HUES48 (cell line): ENCODE measurements at regions not wholly inside any gene's neighbourhood (a gene's known extent, or its start where the extent isn't known, plus 50 kb on each side); places are given as distances from the start of the nearest gene placed in this dataset.
"Not testable (repeated sequence)": the region's sequence is repeated elsewhere in the genome, so short reads cannot be mapped to it uniquely, and the experiment has no call there.

Experiments
- H3K27ac ChIP-seq: one replicate; pipeline ENCODE4 v1.7.0; 2013; ENCODE audit warnings: low read depth, low read length, inconsistent platforms
- H3K27me3 ChIP-seq: 2 replicates; pipeline ENCODE4 v1.6.1; 2013; ENCODE audit warnings: mild to moderate bottlenecking, low read length; ENCODE audit not compliant: control insufficient read depth, insufficient read depth
- H3K36me3 ChIP-seq: 2 replicates; pipeline ENCODE4 v1.6.1; 2013; ENCODE audit warnings: low read length; ENCODE audit not compliant: control insufficient read depth, insufficient read depth
- H3K4me1 ChIP-seq: 2 replicates; pipeline ENCODE4 v1.6.1; 2013; ENCODE audit warnings: mild to moderate bottlenecking, low read length; ENCODE audit not compliant: control insufficient read depth, insufficient read depth
- H3K4me3 ChIP-seq: 2 replicates; pipeline ENCODE4 v1.5.1; 2013; ENCODE audit warnings: mild to moderate bottlenecking, low read depth, low read length
- H3K9ac ChIP-seq: 2 replicates; pipeline ENCODE4 v1.6.1; 2013; ENCODE audit warnings: mild to moderate bottlenecking, low read depth, low read length, moderate library complexity
- H3K9me3 ChIP-seq: 2 replicates; pipeline ENCODE4 v1.6.1; 2013; ENCODE audit warnings: low read length; ENCODE audit not compliant: control insufficient read depth, insufficient read depth

DNA sequence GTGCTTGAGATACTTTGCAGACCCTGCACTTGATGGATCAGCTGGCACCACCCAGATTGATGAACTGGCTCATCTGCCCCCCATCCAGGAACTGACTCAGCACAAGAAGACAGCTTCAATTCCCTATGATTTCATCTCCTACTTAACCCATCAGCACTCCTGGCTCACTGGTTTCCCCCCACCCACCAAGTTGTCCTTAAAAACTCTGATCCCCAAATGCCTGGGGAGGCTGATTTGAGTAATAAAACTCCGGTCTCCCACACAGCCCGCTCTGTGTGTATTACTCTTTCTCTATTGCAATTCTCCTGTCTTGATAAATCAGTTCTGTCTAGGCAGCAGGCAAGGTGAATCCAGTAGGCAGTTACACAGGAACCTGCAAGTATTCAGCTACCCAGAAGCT is 102.1 kb upstream of the TMTC4 start:
- not testable (repeated sequence) for H3K9me3 ChIP-seq, H3K27me3 ChIP-seq

DNA sequence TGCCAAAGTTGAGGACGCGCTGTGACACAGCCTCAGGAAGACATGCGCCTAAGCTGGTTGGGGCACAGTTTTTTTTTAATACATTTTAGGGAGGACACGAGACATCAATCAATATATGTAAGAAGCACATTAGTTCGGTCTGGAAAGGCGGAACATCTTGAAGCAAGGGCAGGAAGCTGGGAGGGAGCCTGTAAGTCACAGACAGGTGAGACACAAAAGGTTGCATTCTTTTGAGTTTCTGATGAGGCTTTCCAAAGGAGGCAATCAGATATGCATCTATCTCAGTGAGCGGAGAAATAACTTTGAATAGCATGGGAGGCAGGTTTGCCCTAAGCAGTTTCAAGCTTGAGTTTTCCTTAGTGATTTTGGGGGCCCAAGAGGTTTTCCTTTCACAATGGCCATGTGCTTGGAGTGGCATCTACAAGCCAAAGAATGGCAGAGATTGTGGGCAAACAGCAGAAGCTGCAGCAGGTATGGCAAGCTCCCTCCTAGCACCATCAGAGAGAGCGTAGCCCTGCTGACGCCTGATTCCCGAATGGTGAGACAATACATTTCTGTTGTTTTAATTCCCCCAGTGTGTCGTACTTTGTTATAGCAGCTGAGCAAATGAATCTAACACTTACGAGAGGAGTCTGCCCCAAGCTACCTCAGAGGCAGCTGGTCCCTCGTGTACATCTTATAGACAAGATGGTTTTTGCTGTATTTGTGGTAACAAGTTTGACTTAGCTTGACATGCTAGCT is 99.5 kb upstream of the TMTC4 start:
- Histone ChIP-seq H3K4me1 (peaks cover 14% of the 10 kb centered on the region), H3K9ac (no peak overlapping the region), H3K36me3 (no peaks in the 10 kb centered on the region), H3K9me3 (no peaks in the 10 kb centered on the region), H3K4me3 (no peak overlapping the region), H3K27me3 (no peaks in the 10 kb centered on the region), H3K27ac (no peak overlapping the region)

More for the DNA sequence above, 102.1 kb upstream of the TMTC4 start:
- not testable (repeated sequence) for H3K27ac ChIP-seq, H3K4me3 ChIP-seq, H3K36me3 ChIP-seq, H3K9ac ChIP-seq
- peaks cover 14% of the 10 kb centered on the region for H3K4me1 ChIP-seq

DNA sequence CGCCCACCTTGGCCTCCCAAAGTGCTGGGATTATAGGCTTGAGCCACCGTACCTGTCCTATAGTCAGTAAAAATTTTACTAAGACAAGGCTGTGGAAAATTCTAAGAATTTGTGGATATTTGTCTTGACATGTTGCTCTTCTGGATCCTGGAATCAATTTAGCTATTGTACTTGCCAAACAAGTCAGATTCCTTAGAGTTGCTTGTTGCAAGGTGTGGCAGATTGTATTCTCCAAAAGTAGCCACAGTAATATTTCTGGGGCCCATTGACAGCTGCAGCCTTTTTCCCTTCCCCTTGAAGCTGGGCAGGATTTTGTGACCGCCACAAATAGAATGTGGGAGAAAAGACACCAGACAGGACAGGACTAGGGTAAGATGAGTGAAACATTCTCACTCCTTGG is 98.8 kb upstream of the TMTC4 start:
- H3K9me3 ChIP-seq = no peaks in the 10 kb centered on the region
- no peaks in the 10 kb centered on the region for H3K36me3 ChIP-seq
- no peak overlapping the region for H3K4me3 ChIP-seq
- no peaks in the 10 kb centered on the region for H3K27me3 ChIP-seq
- no peak overlapping the region for H3K9ac ChIP-seq
- no peak overlapping the region for H3K27ac ChIP-seq
- peaks cover 14% of the 10 kb centered on the region for H3K4me1 ChIP-seq

- no peaks in the 10 kb centered on the region for H3K36me3 ChIP-seq
- H3K27ac ChIP-seq = no peak overlapping the region
- H3K9me3 ChIP-seq = peaks cover 3% of the 10 kb centered on the region; the same call in 1 of the 2 replicates
- H3K9ac ChIP-seq = no peak overlapping the region
- H3K27me3 ChIP-seq = no peaks in the 10 kb centered on the region
- H3K4me1 ChIP-seq = no peaks in the 10 kb centered on the region
- H3K4me3 ChIP-seq = no peak overlapping the region
Observed at GRCh38 chr13:100767192-100767591, 92.6 kb upstream of the TMTC4 start.

GRCh38 chr13:100766570-100766969 is 92.0 kb upstream of the TMTC4 start:
- H3K9me3 ChIP-seq, H3K4me3 ChIP-seq, H3K9ac ChIP-seq, H3K36me3 ChIP-seq, H3K27ac ChIP-seq, H3K4me1 ChIP-seq, H3K27me3 ChIP-seq: not testable (repeated sequence)

GRCh38 chr13:100764937-100765336 is 90.3 kb upstream of the TMTC4 start:
- no peaks in the 10 kb centered on the region for H3K27me3 ChIP-seq
- H3K4me3 ChIP-seq = no peak overlapping the region
- H3K9me3 ChIP-seq = peaks cover 3% of the 10 kb centered on the region; the same call in 1 of the 2 replicates
- no peak overlapping the region for H3K9ac ChIP-seq
- no peaks in the 10 kb centered on the region for H3K4me1 ChIP-seq
- H3K27ac ChIP-seq = no peak overlapping the region
- H3K36me3 ChIP-seq = no peaks in the 10 kb centered on the region

GRCh38 chr13:100762126-100762525 is 87.5 kb upstream of the TMTC4 start:
- H3K36me3 ChIP-seq, H3K27me3 ChIP-seq, H3K9me3 ChIP-seq, H3K4me3 ChIP-seq, H3K9ac ChIP-seq, H3K4me1 ChIP-seq, H3K27ac ChIP-seq: not testable (repeated sequence)

DNA sequence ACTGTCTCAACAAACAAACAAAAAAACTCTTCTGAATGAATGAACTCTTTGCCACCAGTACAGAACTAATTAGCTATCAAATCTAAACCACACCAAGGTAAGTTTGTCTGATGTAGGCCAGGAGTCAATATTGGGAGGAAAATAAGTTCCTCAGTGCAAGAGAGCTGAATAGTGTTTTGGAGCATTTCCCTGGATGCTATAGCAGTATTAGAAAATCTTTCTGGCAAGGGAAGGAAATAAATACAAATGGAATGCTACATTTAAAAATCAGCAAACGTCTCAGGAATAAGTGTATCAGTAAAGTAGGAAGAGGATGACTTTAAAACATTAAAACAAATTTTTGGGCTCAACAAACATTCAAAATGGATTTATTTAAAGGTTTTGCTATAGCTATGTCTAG is 81.3 kb upstream of the TMTC4 start:
- no peaks in the 10 kb centered on the region for H3K9me3 ChIP-seq
- H3K36me3 ChIP-seq = no peaks in the 10 kb centered on the region
- H3K9ac ChIP-seq = no peak overlapping the region
- no peak overlapping the region for H3K4me3 ChIP-seq
- H3K4me1 ChIP-seq = no peaks in the 10 kb centered on the region
- no peaks in the 10 kb centered on the region for H3K27me3 ChIP-seq
- H3K27ac ChIP-seq = no peak overlapping the region

DNA sequence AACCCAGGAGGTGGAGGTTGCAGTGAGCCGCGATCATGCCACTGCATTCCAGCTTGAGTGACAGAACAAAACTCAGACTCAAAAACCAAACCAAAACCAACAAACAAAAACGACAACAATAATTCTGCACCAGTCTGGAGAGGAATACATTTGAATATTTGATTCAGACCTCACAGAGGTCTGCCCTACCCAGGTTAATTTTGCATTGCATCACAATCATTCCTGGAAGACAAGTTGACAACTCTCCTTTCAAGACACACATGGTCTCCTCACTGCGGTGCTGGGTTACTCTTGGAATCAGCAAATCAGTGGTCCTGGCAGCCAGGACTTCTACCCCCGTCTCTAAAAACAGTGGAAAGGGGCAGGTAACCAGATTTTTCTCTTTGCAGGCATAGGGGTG is 79.9 kb upstream of the TMTC4 start:
- Histone ChIP-seq H3K9me3 (no peaks in the 10 kb centered on the region), H3K36me3 (no peaks in the 10 kb centered on the region), H3K4me1 (no peaks in the 10 kb centered on the region), H3K9ac (no peak overlapping the region), H3K27me3 (no peaks in the 10 kb centered on the region), H3K27ac (no peak overlapping the region), H3K4me3 (no peak overlapping the region)

DNA sequence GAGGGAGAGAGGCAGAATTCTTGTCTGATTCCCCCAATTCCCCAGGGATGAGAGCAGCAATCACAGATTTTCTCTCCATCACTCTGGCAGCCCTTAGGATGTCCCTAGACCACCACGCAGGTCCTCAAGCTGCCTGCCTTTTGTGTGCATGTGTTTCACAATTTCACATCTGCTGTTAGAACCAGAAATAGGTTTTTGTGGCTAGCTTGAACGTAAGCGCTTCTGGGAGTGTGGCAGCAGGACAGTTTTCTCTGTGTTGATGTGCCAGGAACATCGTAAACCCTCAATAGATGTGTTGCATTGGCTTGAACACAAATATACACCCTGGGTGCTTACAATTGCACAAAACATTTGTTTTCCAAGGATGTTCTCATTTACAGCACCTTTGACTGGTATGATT is 78.8 kb upstream of the TMTC4 start:
- H3K4me1 ChIP-seq = no peaks in the 10 kb centered on the region
- no peaks in the 10 kb centered on the region for H3K36me3 ChIP-seq
- no peaks in the 10 kb centered on the region for H3K27me3 ChIP-seq
- no peaks in the 10 kb centered on the region for H3K9me3 ChIP-seq
- no peak overlapping the region for H3K27ac ChIP-seq
- no peak overlapping the region for H3K9ac ChIP-seq
- no peak overlapping the region for H3K4me3 ChIP-seq

DNA sequence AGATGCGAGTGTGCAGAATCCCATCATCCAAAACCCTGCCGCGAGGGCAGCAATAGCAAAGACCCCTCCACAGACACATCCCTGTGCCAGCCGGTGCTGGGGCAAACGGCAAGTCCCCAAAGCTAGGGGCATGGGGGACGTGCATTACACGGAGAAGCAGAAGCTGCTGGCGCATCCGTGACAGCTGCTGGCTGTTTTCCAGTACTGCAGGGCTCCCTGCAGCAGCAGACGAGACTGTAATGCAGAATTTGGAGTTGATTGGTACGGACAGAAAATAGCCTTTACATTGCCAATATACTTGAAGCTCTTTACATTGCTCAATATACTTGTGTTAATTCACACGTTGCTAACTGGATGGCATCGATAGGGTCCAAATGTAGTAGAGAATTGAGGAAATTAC is 77.2 kb upstream of the TMTC4 start:
- Histone ChIP-seq H3K4me3 (no peak overlapping the region), H3K9me3 (no peaks in the 10 kb centered on the region), H3K4me1 (no peaks in the 10 kb centered on the region), H3K27ac (no peak overlapping the region), H3K27me3 (no peaks in the 10 kb centered on the region), H3K36me3 (no peaks in the 10 kb centered on the region), H3K9ac (no peak overlapping the region)
